Sciatic nerve (tissue), 2 donors: ENCODE measurements at regions not wholly inside any gene's neighbourhood (a gene's known extent, or its start where the extent isn't known, plus 50 kb on each side); places are given as distances from the start of the nearest gene placed in this dataset.

Experiments
- ATAC-seq: fragments of 200-7000 bp; cut with Tn5 transposase; one replicate; pipeline ENCODE4 v1.9.1; 2020; ENCODE audit warnings: mild to moderate bottlenecking, moderate library complexity
- DNase-seq: peaks from one replicate; pipeline ENCODE4 v3.0.0-alpha.2; 2020; ENCODE audit warnings: low spot score
- intact Hi-C: fragments of 100-400 bp; cut with DNase I; formaldehyde crosslinking; loops from one replicate; pipeline ENCODE4 v1.14.2; 2022
- donor health status: DM: no; HTN: no; CAD: no.
- donor health status: DM: no; HTN: no; CAD: no.

DNA sequence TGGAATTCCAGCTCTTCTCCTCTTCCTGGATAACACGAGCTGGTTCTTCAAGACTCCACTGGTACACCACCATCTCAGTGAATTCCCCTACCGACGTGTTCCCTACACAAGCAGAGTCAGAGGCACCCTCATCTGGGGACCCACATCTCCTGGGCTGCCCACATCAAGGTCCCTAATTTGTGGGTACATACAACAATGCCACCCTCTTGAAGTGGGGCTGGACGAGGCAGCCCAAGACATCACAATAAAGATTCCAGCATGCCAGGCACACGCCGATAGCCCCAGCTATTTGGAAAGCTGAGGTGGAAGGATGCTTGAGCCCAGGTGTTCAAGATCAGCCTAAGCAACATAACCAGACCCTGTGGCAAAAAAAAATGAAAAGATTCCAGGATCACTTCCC lies 221.2 kb upstream of the LINGO1 start:
- DNase-seq, result no peak
- ATAC-seq, result no peak
- intact Hi-C loops, result no loop called here

DNA sequence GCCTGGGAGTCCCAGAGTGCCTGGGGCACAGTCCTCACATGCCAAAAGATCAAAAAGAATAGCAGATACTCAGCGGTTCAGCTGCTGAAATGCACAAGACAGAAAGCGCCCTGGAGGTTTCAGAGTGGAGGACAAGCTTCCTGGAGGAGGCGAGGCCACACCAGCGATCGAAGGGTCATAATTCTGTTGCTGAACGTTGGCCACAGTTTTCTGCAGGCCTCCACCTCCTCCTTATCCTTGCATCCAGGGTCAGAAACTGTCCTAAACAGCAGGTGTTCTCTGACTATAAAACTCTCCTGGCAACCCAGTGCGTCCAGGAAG lies 220.3 kb upstream of the LINGO1 start:
- intact Hi-C loops, result no loop called here
- ATAC-seq, result no peak
- no peak for DNase-seq

DNA sequence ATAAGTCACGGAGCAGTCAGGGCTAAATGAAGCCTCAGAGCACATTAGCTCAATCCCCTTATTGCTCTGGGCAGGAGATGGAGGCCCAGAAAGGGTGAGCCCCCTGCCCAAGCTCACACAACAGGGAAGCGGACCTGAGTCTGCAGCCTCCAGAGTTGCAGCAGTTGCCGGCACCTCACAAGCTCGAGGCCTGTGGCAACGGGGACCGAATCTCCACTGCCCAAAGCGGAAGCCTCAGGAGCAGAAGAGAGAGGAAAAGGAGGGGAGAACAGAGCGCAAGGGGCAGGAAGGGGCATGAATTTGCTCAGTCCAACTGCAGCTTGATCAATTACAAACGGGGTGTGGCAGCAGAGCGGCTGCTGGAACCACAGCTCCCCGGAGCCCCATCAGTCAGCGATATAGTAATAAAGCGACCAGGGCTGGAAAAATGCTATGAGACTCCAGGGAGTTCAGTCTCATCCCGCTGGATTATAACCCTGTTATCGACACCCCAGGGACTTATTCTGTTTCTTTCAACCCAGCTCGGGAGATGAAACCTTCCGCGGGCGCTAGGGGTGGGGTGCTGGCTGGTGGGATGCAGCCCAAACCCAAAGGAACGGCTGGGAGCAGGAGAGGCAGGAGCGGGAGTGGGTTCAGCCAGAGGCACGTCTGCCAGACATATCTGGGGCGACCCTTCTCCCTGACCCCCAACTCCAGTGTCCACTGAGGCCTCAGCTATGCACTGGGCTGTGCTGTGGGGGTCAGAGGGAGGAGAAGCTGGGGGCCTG lies 219.7 kb upstream of the LINGO1 start:
- DNase-seq (no peak), ATAC-seq (no peak)
- intact Hi-C loops, result no loop called here

DNA sequence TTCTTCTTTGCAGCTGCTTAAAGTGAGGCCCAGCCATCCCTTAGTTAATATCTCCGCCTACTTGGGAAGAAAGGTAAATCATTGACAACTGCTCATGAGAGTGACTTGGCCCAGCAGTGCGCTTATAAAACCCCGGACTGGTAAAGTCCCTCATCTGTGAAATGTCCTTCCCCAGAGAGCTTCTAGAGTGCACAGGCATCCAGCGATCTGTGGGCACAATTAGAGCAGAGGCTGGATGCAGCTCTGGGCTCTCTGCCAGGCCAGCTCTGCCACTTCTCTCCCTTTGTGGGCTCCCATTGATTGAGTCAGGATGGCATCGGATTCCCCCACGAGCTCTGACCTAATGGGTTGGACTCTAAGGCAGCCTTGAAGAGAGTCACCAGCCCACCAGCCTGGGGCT lies 219.0 kb upstream of the LINGO1 start:
- no peak for DNase-seq
- intact Hi-C loops, result no loop called here
- no peak for ATAC-seq

- DNase-seq (no peak), ATAC-seq (no peak)
- intact Hi-C loops, result no loop called here
These were observed 218.4 kb upstream of the LINGO1 start for GRCh38 chr15:77851086-77851485.

DNA sequence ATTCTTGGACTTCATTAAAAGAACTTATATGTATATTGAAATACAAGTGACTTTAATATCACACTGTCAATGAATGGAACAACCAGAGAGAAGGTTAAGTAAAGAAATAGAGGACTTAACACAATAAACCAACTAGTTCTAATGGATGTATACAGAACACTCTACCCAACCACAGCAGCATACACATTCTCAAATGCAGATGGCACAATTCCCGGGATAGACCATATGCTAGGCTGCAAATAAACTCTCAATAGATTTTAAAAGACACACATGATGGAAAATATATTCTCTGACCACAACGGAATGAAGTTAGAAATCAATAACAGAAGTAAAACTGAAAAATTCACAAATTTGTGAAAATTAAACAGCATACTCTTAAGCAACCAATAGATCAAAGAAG lies 214.3 kb upstream of the LINGO1 start:
- ATAC-seq, result no peak
- intact Hi-C loops, result no loop called here
- no peak for DNase-seq

DNA sequence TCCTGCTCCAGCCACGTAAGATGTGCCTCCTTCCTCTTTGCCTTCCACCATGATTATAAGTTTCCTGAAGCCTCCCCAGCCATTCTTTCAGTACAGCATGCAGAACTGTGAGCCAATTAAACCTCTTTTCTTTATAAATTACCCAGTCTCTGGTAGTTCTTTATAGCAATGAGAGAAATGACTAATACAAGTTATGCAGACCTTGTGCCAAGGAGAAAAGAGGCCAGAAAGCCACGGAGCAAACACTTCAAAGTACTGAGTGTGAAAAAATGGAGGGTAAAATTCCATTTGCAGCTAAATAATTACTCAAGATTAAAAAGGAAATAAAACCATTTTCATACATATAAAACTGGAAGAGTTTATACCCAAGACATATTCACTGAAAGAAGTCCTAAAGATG lies 213.6 kb upstream of the LINGO1 start:
- intact Hi-C loops, result no loop called here
- no peak for DNase-seq
- ATAC-seq, result no peak

DNA sequence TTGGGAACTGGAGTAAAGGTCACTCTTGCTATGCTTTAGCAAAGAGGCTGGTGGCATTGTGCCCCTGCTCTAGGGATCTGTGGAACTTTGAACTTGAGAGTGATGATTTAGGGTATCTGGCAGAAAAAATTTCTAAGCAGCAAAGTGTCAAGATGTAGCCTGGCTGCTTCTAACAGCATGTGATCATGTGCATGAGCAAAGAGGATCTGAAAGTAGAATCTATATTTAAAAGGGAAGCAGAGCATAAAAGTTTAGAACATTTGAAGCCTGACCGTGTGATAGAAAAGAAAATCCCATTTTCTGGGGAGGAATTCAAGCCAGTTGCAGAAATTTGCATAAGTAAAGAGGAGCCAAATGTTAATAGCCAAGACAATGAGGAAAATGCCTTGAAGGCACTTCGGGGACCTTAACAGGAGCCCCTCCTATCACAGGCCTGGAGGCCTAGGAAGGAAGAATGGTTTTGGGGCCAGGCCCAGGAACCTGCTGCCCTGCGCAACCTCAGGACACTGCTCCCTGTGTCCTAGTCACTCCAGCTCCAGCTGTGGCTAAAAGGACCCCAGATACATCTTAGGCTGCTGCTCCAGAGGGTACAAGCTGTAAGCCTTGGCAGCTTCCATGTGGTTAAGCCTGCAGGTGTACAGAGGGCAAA lies 212.2 kb upstream of the LINGO1 start:
- DNase-seq (no peak), ATAC-seq (no peak)
- intact Hi-C loops, result no loop called here

- no peak for DNase-seq
- ATAC-seq, result no peak
- intact Hi-C loops, result no loop called here
These were observed 210.8 kb upstream of the LINGO1 start for GRCh38 chr15:77843546-77843945.

GRCh38 chr15:77840991-77841775 lies 208.5 kb upstream of the LINGO1 start:
- intact Hi-C loops, result no loop called here
- ATAC-seq, result no peak
- no peak for DNase-seq

DNA sequence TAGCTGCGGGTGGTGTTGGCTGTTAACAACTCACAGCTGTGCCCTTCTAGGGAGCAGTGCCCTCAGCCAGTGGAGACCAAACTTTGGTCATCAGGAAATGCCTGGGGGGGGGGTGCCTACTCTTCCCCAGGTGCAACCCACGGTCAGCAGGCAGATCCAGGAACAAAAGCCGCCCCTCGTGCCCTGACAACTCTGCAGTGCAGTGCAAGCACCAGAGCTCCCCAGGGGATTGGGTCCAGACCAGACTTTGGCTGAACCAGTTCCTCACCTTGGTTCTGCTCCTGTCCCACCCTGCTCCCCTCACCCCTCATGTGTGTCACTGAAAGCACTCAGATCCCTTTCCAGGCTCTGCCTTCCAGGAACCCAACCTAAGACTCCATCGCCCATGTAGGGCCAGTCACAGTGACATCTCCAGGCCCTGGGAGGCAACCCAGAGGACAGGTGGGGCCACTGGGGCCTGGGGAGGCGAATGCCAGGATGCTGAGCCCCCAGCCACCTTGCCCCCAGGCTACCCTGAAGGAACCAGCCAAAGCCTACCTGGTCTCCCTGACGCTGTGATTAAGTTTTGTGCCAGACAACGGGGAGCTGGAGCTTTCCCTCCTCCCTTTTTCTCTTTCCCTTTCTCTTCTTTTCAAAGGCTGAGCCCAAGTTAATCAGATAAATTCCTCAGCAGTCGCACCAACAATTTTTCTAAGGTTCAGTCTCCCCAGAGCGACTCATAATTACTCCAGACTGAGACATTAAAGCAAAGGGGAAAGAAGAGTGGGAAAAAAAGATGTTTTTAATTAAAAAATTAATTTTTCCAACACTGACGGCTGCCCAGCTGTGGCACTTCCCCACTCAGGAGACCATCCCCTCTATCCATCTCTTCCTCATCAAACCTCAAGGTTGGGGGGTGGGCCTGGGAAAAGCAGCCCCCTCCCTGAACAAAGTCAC lies 207.5 kb upstream of the LINGO1 start:
- ATAC-seq, result no peak
- DNase-seq, result no peak
- intact Hi-C loops, result no loop called here

- ATAC-seq (no peak), DNase-seq (no peak)
These were observed 206.7 kb upstream of the LINGO1 start for GRCh38 chr15:77839456-77839855.

GRCh38 chr15:77838595-77838994 lies 205.9 kb upstream of the LINGO1 start:
- no peak for DNase-seq
- no peak for ATAC-seq
- intact Hi-C loops, result no loop called here

More at GRCh38 chr15:77839456-77839855, 206.7 kb upstream of the LINGO1 start:
- intact Hi-C loops, result no loop called here

GRCh38 chr15:77838061-77838460 lies 205.3 kb upstream of the LINGO1 start:
- no peak for DNase-seq
- intact Hi-C loops, result no loop called here

DNA sequence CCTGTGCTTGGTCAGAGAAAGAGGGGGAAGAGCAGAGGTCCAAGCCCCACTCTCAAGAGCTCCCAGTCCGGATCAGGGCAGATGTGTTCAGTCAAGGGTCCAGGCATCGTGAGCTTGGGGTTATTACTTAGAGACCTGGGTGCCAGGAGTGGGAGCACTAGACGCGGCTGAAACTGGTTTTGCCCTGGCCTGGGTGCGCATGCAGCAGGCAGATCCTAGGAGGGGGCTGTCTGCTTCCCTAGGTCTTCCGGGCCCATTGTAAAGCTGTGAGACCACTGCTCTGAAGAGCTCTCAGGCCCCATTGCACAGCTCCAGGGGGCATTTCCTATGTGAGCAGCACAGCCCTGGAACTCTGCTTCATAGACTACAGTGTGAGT lies 204.9 kb upstream of the LINGO1 start:
- ATAC-seq, result no peak
- no peak for DNase-seq
- intact Hi-C loops, result no loop called here

More at GRCh38 chr15:77838061-77838460, 205.3 kb upstream of the LINGO1 start:
- no peak for ATAC-seq

DNA sequence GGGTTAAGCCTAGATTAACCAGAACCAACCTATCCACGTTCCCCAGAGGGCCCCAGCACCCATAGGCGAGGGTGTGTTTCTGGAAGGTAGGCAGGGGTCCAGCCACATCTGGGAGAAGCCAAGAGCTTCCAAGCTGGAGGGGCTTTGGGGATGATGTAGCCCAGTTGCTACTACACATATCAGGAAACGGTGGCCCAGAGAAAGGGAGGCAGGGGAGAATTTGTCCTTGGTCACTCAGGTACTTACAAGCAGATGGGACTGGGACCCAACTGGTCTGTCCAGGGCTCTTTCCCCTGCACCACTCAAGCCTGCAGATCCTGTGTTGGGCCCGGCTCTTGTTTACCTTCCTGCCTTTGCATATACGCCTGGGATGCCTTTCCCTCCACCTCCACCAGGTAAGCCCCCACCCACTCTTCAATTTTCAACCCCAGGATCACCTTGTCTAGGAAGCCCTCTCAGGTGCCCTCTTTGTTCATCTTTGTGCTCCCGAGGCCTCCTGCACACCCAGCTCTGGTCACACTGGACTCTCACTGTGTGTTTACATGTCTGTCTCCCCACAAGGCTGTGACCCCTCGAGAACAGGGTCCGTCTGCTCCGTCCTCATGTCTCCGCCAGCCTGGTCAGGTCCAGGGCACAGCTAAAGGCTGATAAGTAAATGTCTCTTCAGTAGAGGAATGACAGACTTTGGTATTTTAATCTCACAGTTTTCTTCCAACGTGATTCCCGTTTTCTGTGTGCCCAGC lies 204.4 kb upstream of the LINGO1 start:
- DNase-seq, result no peak
- ATAC-seq, result no peak
- intact Hi-C loops, result no loop called here

GRCh38 chr15:77836121-77836692 lies 203.5 kb upstream of the LINGO1 start:
- no peak for ATAC-seq
- no peak for DNase-seq
- intact Hi-C loops, result no loop called here

DNA sequence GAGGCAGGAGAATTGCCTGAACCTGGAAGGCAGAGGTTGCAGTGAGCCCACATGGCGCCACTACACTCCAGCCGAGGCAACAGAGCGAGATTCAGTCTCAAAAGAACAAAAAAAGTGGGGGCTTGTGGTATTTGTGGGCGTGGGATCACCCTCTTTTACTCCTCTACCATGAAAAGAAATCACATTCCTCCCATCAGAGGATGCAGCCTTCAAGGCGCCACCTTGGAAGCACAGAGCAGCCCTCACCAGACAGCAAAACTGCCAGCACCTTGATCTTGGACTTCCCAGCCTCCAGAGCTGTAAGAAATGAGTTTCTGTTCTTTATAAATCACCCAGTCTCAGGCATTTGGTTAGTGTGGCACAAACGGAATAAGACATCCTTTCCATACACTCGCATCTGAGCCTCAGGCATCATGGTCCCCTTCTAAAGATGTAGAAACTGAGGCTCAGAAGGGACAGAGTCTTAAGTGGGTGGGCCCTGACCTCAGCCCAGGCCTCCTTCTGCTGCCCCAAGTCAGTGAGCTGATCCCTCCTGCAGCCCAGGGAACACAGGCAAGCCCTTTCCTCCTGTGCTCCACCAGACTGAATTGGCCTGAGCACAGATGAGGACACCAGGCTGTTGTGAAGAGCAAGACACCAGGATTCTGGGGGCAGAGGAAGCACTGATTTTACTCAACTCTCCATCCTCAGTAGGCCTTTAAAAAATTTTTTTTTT lies 201.7 kb upstream of the LINGO1 start:
- intact Hi-C loops, result no loop called here
- DNase-seq (no peak), ATAC-seq (no peak)
